ENCODE measurements at regions not wholly inside any gene's neighbourhood (a gene's known extent, or its start where the extent isn't known, plus 50 kb on each side); places are given as distances from the start of the nearest gene placed in this dataset.

GRCh38 chrX:10741003-10741402 lies 120.6 kb upstream of the MID1 start:
- TF ChIP-seq CTCF (IDR thresholded peaks at IDR 0.05) (no peak), POLR2A (IDR thresholded peaks at IDR 0.05) (no peak)
